GM18499 (cell line): ENCODE measurements at regions not wholly inside any gene's neighbourhood (a gene's known extent, or its start where the extent isn't known, plus 50 kb on each side); places are given as distances from the start of the nearest gene placed in this dataset.

ENCODE experiments used
- ATAC-seq: cut with Tn5 transposase; IDR thresholded peaks from one replicate; pipeline ENCODE4 v1.9.1; 2021; ENCODE audit warnings: moderate number of reproducible peaks; ENCODE audit not compliant: insufficient read depth, unreplicated experiment

DNA sequence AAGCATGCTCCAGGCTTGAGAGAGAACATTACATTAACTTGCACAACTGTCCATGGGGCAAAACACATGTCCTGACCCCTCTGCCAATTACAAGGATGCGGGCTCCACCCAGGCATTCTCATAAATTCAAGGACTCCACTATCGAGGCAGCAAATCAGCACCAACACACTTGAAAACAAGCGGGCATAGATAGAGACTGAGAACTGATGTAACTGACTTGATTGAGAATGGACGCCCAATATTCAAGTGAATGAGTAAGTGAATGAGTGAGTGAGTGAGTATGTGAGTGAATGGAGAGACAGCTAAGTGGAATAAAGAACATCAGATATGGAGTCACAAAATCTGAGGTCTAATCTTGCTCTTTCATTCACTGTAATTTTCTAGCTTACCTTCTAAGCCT, 75.0 kb upstream of the VSTM2B start:
- ATAC-seq, result no peak

- no peak for ATAC-seq
Observed at GRCh38 chr19:29454109-29454508, 71.7 kb upstream of the VSTM2B start.

DNA sequence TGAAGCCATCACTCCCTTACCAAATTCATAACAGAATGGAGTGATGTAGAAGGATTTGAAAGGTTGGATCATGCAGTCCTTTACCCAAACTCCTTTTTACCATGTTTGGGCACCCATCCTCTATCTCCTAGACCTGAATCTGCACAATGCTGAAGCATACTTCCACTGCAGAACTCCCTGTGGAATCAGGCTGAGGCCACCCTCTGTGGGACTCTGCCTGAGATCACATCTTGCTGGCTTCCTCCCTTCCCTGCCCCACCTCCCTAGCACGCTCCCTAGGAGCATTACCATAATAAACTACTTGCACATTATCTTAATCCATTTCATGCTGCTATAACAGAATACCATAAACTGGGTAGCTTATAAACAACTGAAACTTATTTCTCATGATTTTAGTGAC, 68.4 kb upstream of the VSTM2B start:
- no peak for ATAC-seq

GRCh38 chr19:29467824-29468401, 57.9 kb upstream of the VSTM2B start:
- ATAC-seq, result no peak

GRCh38 chr19:29475469-29475868, 50.3 kb upstream of the VSTM2B start:
- ATAC-seq, result no peak
